B cell (primary cell): ENCODE measurements at regions not wholly inside any gene's neighbourhood (a gene's known extent, or its start where the extent isn't known, plus 50 kb on each side); places are given as distances from the start of the nearest gene placed in this dataset.

Experiments
- ATAC-seq: fragments of 200-7000 bp; cut with Tn5 transposase; one replicate; pipeline ENCODE4 v1.10.0; 2021; ENCODE audit warnings: low read depth, mild to moderate bottlenecking, moderate number of reproducible peaks, moderate library complexity
- CTCF ChIA-PET: fragments of 350-600 bp; sonication (Branson Sonifier 250); formaldehyde crosslinking; loops from one replicate; lab custom pipeline; 2021; ENCODE audit warnings: antibody characterized with exemption, inconsistent platforms; lab: Charles Lee
- POLR2A ChIA-PET: fragments of 350-600 bp; sonication (Branson Sonifier 250); formaldehyde crosslinking; loops from one replicate; lab custom pipeline; 2021; ENCODE audit warnings: antibody characterized with exemption; lab: Charles Lee
- DNase-seq: peaks from one replicate; pipeline ENCODE4 v3.0.0; 2013
- H2AFZ ChIP-seq: 2 replicates; pipeline ENCODE4 v1.6.1; 2012; ENCODE audit warnings: mild to moderate bottlenecking, low read depth, low read length; ENCODE audit not compliant: insufficient read depth, poor library complexity, severe bottlenecking
- H3K27ac ChIP-seq, 2 donors: 1 replicate in 1 of 2; 2 replicates in 1 of 2; pipeline ENCODE4 v1.5.1; 2012 to 2013; ENCODE audit warnings: low read length in 2 of 2, mild to moderate bottlenecking in 2 of 2, moderate library complexity in 1 of 2
- H3K27me3 ChIP-seq, 4 experiments: fragments of 200-600 bp in 1 of 4; sonication (generic) in 1 of 4; replicated peaks in 1 of 4; 1 replicate in 2 of 4; 2 replicates in 2 of 4; pipeline versions ENCODE4 v1.6.1 to v1.7.0; 2013 to 2016; ENCODE audit warnings: low read length in 3 of 4, mild to moderate bottlenecking in 2 of 4, mixed read lengths in 1 of 4, moderate library complexity in 1 of 4; ENCODE audit not compliant: insufficient read depth in 4 of 4, control insufficient read depth in 3 of 4; ENCODE audit errors: control extremely low read depth in 1 of 4
- H3K36me3 ChIP-seq, 2 experiments: replicated peaks in 1 of 2; 1 replicate in 1 of 2; 2 replicates in 1 of 2; pipeline versions ENCODE4 v1.6.1 to v1.7.1; 2013; ENCODE audit warnings: low read length in 1 of 2; ENCODE audit not compliant: insufficient read depth in 2 of 2, control insufficient read depth in 1 of 2; ENCODE audit errors: control extremely low read depth in 1 of 2, extremely low read depth in 1 of 2
- H3K4me1 ChIP-seq, 2 donors: fragments of 200-600 bp in 1 of 2; sonication (generic) in 1 of 2; 1 replicate in 1 of 2; 2 replicates in 1 of 2; pipeline versions ENCODE4 v1.5.1 to v1.6.1; 2013 to 2017; ENCODE audit warnings: low read length in 2 of 2; ENCODE audit not compliant: control insufficient read depth in 2 of 2, insufficient read depth in 2 of 2
- H3K4me2 ChIP-seq: replicated peaks from 2 replicates; pipeline ENCODE3; 2012; ENCODE audit warnings: mild to moderate bottlenecking, low read depth, low read length; ENCODE audit not compliant: poor library complexity, severe bottlenecking
- H3K4me3 ChIP-seq, 5 experiments: fragments of 200-600 bp in 1 of 5; sonication (generic) in 1 of 5; 1 replicate in 3 of 5; 2 replicates in 2 of 5; pipeline versions ENCODE4 v1.5.1 to v1.7.0; 2011 to 2016; ENCODE audit warnings: low read length in 4 of 5, mild to moderate bottlenecking in 4 of 5, low read depth in 2 of 5, control low read depth in 1 of 5, moderate library complexity in 1 of 5; ENCODE audit not compliant: insufficient read depth in 1 of 5; ENCODE audit errors: control extremely low read depth in 1 of 5, extremely low read depth in 1 of 5
- H3K79me2 ChIP-seq: fragments of 200-600 bp; sonication (generic); one replicate; pipeline ENCODE4 v1.6.0; 2016; ENCODE audit warnings: low read length; ENCODE audit not compliant: control insufficient read depth, insufficient read depth
- H3K9ac ChIP-seq: fragments of 200-600 bp; sonication (generic); 2 replicates; pipeline ENCODE4 v1.6.1; 2017; ENCODE audit warnings: mild to moderate bottlenecking, low read length, moderate library complexity
- H3K9me3 ChIP-seq, 3 donors: one replicate each; pipeline versions ENCODE4 v1.6.1 to v1.7.1; 2013; ENCODE audit warnings: low read length in 2 of 3; ENCODE audit not compliant: control insufficient read depth in 2 of 3, insufficient read depth in 1 of 3; ENCODE audit errors: control extremely low read depth in 1 of 3
- H4K20me1 ChIP-seq: 2 replicates; pipeline ENCODE4 v1.6.0; 2012; ENCODE audit warnings: mild to moderate bottlenecking, low read length; ENCODE audit not compliant: insufficient read depth, control insufficient read depth, poor library complexity, severe bottlenecking
- H3K27ac Mint-ChIP-seq: one replicate; pipeline ENCODE4 v1.8.0; 2021; ENCODE audit warnings: mixed read lengths
- H3K27me3 Mint-ChIP-seq: one replicate; pipeline ENCODE4 v1.8.0; 2021; ENCODE audit warnings: mixed read lengths
- H3K4me1 Mint-ChIP-seq: one replicate; pipeline ENCODE4 v1.8.0; 2021; ENCODE audit warnings: mixed read lengths
- H3K4me3 Mint-ChIP-seq: one replicate; pipeline ENCODE4 v1.8.0; 2021; ENCODE audit warnings: mixed read lengths
- H3K9me3 Mint-ChIP-seq: one replicate; pipeline ENCODE4 v1.8.0; 2022; ENCODE audit warnings: mixed read lengths; ENCODE audit not compliant: insufficient read depth
- CTCF ChIP-seq: fragments of 200-600 bp; IDR thresholded peaks from one replicate; pipeline ENCODE4 v1.8.0; 2022; ENCODE audit warnings: antibody characterized with exemption, mild to moderate bottlenecking
- EZH2 ChIP-seq: IDR thresholded peaks from 2 replicates; pipeline ENCODE4 v1.6.1; 2012; ENCODE audit warnings: borderline replicate concordance, low read depth, mild to moderate bottlenecking, moderate library complexity, low read length; ENCODE audit not compliant: insufficient read depth, poor library complexity, severe bottlenecking
- WGBS: methylation state at CpG from one replicate; pipeline ENCODE4 v1.1.5; 2013; ENCODE audit warnings: missing lambda C conversion rate; ENCODE audit not compliant: insufficient coverage; 5-methylcytosine and 5-hydroxymethylcytosine counted together
- intact Hi-C: fragments of 100-400 bp; cut with micrococcal nuclease; formaldehyde crosslinking; loops from one replicate; pipeline ENCODE4 v1.10.0; 2022

- Mint-ChIP-seq H3K4me1 (no peaks in the 10 kb centered on the region), H3K4me3 (no peak overlapping the region), H3K9me3 (peaks cover 4% of the 10 kb centered on the region), H3K27me3 (peaks cover 7% of the 10 kb centered on the region), H3K27ac (no peak overlapping the region)
- no peak overlapping the region for H3K4me3 ChIP-seq
- no CpG with 5 or more reads among the region's 1 CpG for WGBS
- ChIA-PET CTCF (interaction anchor here (0.6 kb wide), 1 partner anchor 1158 kb away, joined by 3 read pairs; no protein-coding TSS in a partner anchor), POLR2A (interaction anchor here (0.7 kb wide), 1 partner anchor 85 kb away, joined by 5 read pairs; no protein-coding TSS in a partner anchor)
- H3K9ac ChIP-seq: no peak overlapping the region
- H3K79me2 ChIP-seq: no peaks in the 10 kb centered on the region
- H3K27ac ChIP-seq: no peak overlapping the region
- H3K27me3 ChIP-seq: no peaks in the 10 kb centered on the region
- H3K9me3 ChIP-seq: peaks cover 0 to 8% (median 3%) of the 10 kb centered on the region in 3 donors
- ATAC-seq: no peak
- intact Hi-C loops: loop anchor here (10.0 kb wide), 1 partner anchor 836 kb away; the partner anchor contains the start of gene CNKSR2
- H3K4me2 ChIP-seq: no peak overlapping the region
- DNase-seq: no peak
- TF ChIP-seq EZH2 (no peak), CTCF (no peak)
- no peaks in the 10 kb centered on the region for H3K36me3 ChIP-seq
- no peaks in the 10 kb centered on the region for H3K4me1 ChIP-seq
- H2AFZ ChIP-seq: no peak overlapping the region
- H4K20me1 ChIP-seq: no peaks in the 10 kb centered on the region
These were observed 272.3 kb upstream of the RPS6KA3 start for GRCh38 chrX:20538974-20539373.

GRCh38 chrX:20531667-20532066 lies 265.0 kb upstream of the RPS6KA3 start:
- H3K27me3 Mint-ChIP-seq: peaks cover 24% of the 10 kb centered on the region
- H3K4me2 ChIP-seq: no peak overlapping the region
- no peak overlapping the region for H2AFZ ChIP-seq
- 67% methylated on average over 1 of the region's 4 CpGs for WGBS
- no peaks in the 10 kb centered on the region for H3K9me3 ChIP-seq
- H3K4me1 ChIP-seq: no peaks in the 10 kb centered on the region
- no peaks in the 10 kb centered on the region for H4K20me1 ChIP-seq
- H3K36me3 ChIP-seq: no peaks in the 10 kb centered on the region
- H3K27ac Mint-ChIP-seq: no peak overlapping the region
- intact Hi-C loops: loop anchor here (10.0 kb wide), 1 partner anchor 843 kb away; the partner anchor contains the start of gene CNKSR2
- no peak overlapping the region for H3K4me3 Mint-ChIP-seq
- peaks cover 2% of the 10 kb centered on the region for H3K4me1 Mint-ChIP-seq
- TF ChIP-seq CTCF: no peak
- TF ChIP-seq EZH2: no peak
- H3K9me3 Mint-ChIP-seq: no peaks in the 10 kb centered on the region
- H3K79me2 ChIP-seq: no peaks in the 10 kb centered on the region
- CTCF ChIA-PET: interaction anchor here (0.8 to 7.7 kb wide), 4 partner anchors 23 to 1214 kb away, joined by 3 to 129 read pairs (median 46); no protein-coding TSS in a partner anchor
- no peak overlapping the region for H3K9ac ChIP-seq
- no peak overlapping the region for H3K27ac ChIP-seq
- peaks cover 0 to 14% (median 3%) of the 10 kb centered on the region in 4 experiments for H3K27me3 ChIP-seq
- DNase-seq (no peak), ATAC-seq (no peak)
- no peak overlapping the region for H3K4me3 ChIP-seq
- POLR2A ChIA-PET: no interaction called here
